HCT116 (cell line): ENCODE measurements at regions not wholly inside any gene's neighbourhood (a gene's known extent, or its start where the extent isn't known, plus 50 kb on each side); places are given as distances from the start of the nearest gene placed in this dataset.
"Not testable (repeated sequence)": the region's sequence is repeated elsewhere in the genome, so short reads cannot be mapped to it uniquely, and the experiment has no call there.

Source experiments
- ATAC-seq: fragments of 200-7000 bp; cut with Tn5 transposase; 2 replicates; pipeline ENCODE4 v1.9.1; 2020; ENCODE audit warnings: mild to moderate bottlenecking, moderate library complexity
- BruUV-seq: library from RNA; stranded (reverse); fragments of 400-500 nt; replicated peaks from 2 replicates; lab custom pipeline; 2021; lab: Mats Ljungman, UMichigan
- CTCF ChIA-PET: fragments of 300-600 bp; sonication (Branson Sonifier 250); formaldehyde crosslinking; loops from one replicate; lab custom pipeline; 2021; ENCODE audit warnings: antibody characterized with exemption; lab: Charles Lee
- POLR2A ChIA-PET: fragments of 300-600, 350-600 bp; sonication (Branson Sonifier 250); formaldehyde crosslinking; loops from one replicate; lab custom pipeline; 2021; ENCODE audit warnings: antibody characterized with exemption; lab: Charles Lee
- RAD21 ChIA-PET, 2 experiments: fragments of 300-600 bp; sonication (Branson Sonifier 250); formaldehyde crosslinking; loops; one replicate each; lab custom pipeline; 2023; ENCODE audit warnings: low total read pairs in 2 of 2; ENCODE audit not compliant: uncharacterized antibody in 2 of 2, unreplicated experiment in 2 of 2, low non-redundant PET in 1 of 2; lab: Charles Lee
- DNase-seq: peaks from one replicate; pipeline ENCODE4 v3.0.0-alpha.2; 2010; ENCODE audit warnings: low read depth, low spot score
- H2AFZ ChIP-seq: fragments of 200-600 bp; shearing (Covaris generic), sonication (generic); 2 replicates; pipeline ENCODE4 v1.6.1; 2017; ENCODE audit warnings: low read depth, mixed run types, mixed read lengths, antibody characterized with exemption, low read length; ENCODE audit not compliant: poor library complexity, severe bottlenecking
- H3K27ac ChIP-seq: 2 replicates; pipeline ENCODE4 v1.5.1; 2012; ENCODE audit warnings: low read depth, low read length
- H3K27me3 ChIP-seq: fragments of 200-600 bp; sonication (generic); 2 replicates; pipeline ENCODE4 v1.6.1; 2016; ENCODE audit warnings: mixed run types, low read length, mixed read lengths; ENCODE audit not compliant: insufficient read depth
- H3K36me3 ChIP-seq, 2 experiments: fragments of 200-500 bp in 1 of 2; fragments of 200-600 bp in 1 of 2; sonication (Bioruptor generic) in 1 of 2; sonication (generic) in 1 of 2; 2 replicates each; pipeline versions ENCODE4 v1.5.1 to v1.6.1; 2014 to 2016; ENCODE audit warnings: low read length in 2 of 2, inconsistent platforms in 1 of 2, mixed read lengths in 1 of 2, mixed run types in 1 of 2; ENCODE audit not compliant: insufficient read depth in 2 of 2, control insufficient read depth in 1 of 2
- H3K4me1 ChIP-seq, 2 experiments: fragments of 200-600 bp in 1 of 2; sonication (generic) in 1 of 2; 2 replicates each; pipeline versions ENCODE4 v1.5.1 to v1.6.1; 2012 to 2017; ENCODE audit warnings: low read length in 2 of 2, inconsistent platforms in 1 of 2, mild to moderate bottlenecking in 1 of 2, mixed read lengths in 1 of 2, mixed run types in 1 of 2, moderate library complexity in 1 of 2; ENCODE audit not compliant: insufficient read depth in 2 of 2, control insufficient read depth in 1 of 2
- H3K4me2 ChIP-seq: fragments of 200-600 bp; sonication (generic); 2 replicates; pipeline ENCODE4 v1.6.1; 2017; ENCODE audit warnings: mixed run types, low read length, mixed read lengths
- H3K4me3 ChIP-seq, 2 experiments: fragments of 200-600 bp in 1 of 2; sonication (generic) in 1 of 2; replicated peaks in 1 of 2; 2 replicates each; pipeline ENCODE4 v1.5.1; 2011 to 2016; ENCODE audit warnings: low read length in 2 of 2, control low read depth in 1 of 2, low read depth in 1 of 2, mild to moderate bottlenecking in 1 of 2, mixed read lengths in 1 of 2, mixed run types in 1 of 2
- H3K79me2 ChIP-seq: fragments of 200-600 bp; sonication (generic); 2 replicates; pipeline ENCODE4 v1.6.1; 2017; ENCODE audit warnings: mild to moderate bottlenecking, mixed run types, low read length, moderate library complexity, mixed read lengths; ENCODE audit not compliant: insufficient read depth
- H3K9ac ChIP-seq: fragments of 200-600 bp; sonication (generic); 2 replicates; pipeline ENCODE4 v1.6.1; 2016; ENCODE audit warnings: low read length, mixed read lengths
- H3K9me2 ChIP-seq: fragments of 200-600 bp; sonication (generic), shearing (Covaris generic); 2 replicates; pipeline ENCODE4 v1.6.1; 2017; ENCODE audit warnings: mixed run types, mild to moderate bottlenecking, moderate library complexity; ENCODE audit not compliant: insufficient read depth
- H3K9me3 ChIP-seq, 2 experiments: fragments of 200-500 bp in 1 of 2; fragments of 200-600 bp in 1 of 2; sonication (Bioruptor generic) in 1 of 2; sonication (generic) in 1 of 2; 2 replicates each; pipeline ENCODE4 v1.6.1; 2014 to 2017; ENCODE audit warnings: low read length in 2 of 2, mixed read lengths in 2 of 2, inconsistent platforms in 1 of 2, low read depth in 1 of 2, mild to moderate bottlenecking in 1 of 2, mixed run types in 1 of 2, moderate library complexity in 1 of 2; ENCODE audit not compliant: control insufficient read depth in 1 of 2, insufficient read depth in 1 of 2
- H4K20me1 ChIP-seq: fragments of 200-600 bp; sonication (generic), shearing (Covaris generic); 2 replicates; pipeline ENCODE4 v1.6.1; 2017; ENCODE audit warnings: mixed run types, mild to moderate bottlenecking, moderate library complexity; ENCODE audit not compliant: insufficient read depth
- intact Hi-C: fragments of 100-400 bp; cut with micrococcal nuclease; formaldehyde crosslinking; loops from 2 replicates; pipeline ENCODE4 v1.10.0; 2022

DNA sequence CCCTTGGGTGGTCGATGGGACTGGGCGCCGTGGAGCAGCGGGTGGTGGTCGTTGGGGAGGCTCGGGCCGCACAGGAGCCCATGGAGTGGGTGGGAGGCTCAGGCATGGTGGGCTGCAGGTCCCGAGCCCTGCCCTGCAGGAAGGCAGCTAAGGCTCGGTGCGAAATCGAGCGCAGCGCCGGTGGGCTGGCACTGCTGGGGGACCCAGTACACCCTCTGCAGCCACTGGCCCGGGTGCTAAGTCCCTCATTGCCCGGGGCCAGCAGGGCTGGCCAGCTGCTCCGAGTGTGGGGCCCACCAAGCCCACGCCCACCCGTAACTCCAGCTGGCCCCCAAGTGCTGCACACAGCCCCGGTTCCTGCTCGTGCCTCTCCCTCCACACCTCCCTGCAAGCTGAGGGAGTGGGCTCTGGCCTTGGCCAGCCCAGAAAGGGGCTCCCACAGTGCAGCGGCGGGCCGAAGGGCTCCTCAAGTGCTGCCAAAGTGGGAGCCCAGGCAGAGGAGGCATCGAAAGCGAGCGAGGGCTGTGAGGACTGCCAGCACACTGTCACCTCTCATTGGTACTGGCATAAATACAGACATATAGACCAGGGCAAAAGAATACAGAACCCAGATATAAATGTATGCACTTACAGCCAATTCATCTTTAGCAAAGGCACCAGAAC is 53.5 kb upstream of the SPANXN4 start:
- H3K79me2 ChIP-seq, H3K4me3 ChIP-seq, H3K9me3 ChIP-seq, DNase-seq, CTCF ChIA-PET, H3K9me2 ChIP-seq, ATAC-seq, intact Hi-C loops, H3K27me3 ChIP-seq, RAD21 ChIA-PET, H3K9ac ChIP-seq, H2AFZ ChIP-seq, H3K36me3 ChIP-seq, POLR2A ChIA-PET, BruUV-seq, H3K4me2 ChIP-seq, H3K4me1 ChIP-seq, H3K27ac ChIP-seq, H4K20me1 ChIP-seq: not testable (repeated sequence)
